NB4 (cell line): ENCODE measurements at regions not wholly inside any gene's neighbourhood (a gene's known extent, or its start where the extent isn't known, plus 50 kb on each side); places are given as distances from the start of the nearest gene placed in this dataset.
"Not testable (repeated sequence)": the region's sequence is repeated elsewhere in the genome, so short reads cannot be mapped to it uniquely, and the experiment has no call there.

Experiments used
- DNase-seq: peaks from one replicate; pipeline ENCODE4 v3.0.0; 2010; ENCODE audit warnings: low read depth
- H3K4me3 ChIP-seq: one replicate; pipeline ENCODE4 v1.5.1; 2011; ENCODE audit warnings: mild to moderate bottlenecking, low read depth, low read length, moderate library complexity
- MAX ChIP-seq: IDR thresholded peaks from 2 replicates; pipeline ENCODE4 v1.6.1; 2011; ENCODE audit warnings: low read depth, low read length
- MYC ChIP-seq: IDR thresholded peaks from 2 replicates; pipeline ENCODE4 v1.6.1; 2011; ENCODE audit warnings: low read depth, low read length
- POLR2A ChIP-seq: IDR thresholded peaks from 2 replicates; pipeline ENCODE4 v1.6.1; 2011; ENCODE audit warnings: mild to moderate bottlenecking; ENCODE audit not compliant: insufficient read length; ENCODE audit errors: extremely low read depth
- TF ChIP-seq, protein P1 (sequence below): IDR thresholded peaks from one replicate; pipeline ENCODE4 v1.5.1; 2012; ENCODE audit warnings: low read depth, low read length

DNA sequence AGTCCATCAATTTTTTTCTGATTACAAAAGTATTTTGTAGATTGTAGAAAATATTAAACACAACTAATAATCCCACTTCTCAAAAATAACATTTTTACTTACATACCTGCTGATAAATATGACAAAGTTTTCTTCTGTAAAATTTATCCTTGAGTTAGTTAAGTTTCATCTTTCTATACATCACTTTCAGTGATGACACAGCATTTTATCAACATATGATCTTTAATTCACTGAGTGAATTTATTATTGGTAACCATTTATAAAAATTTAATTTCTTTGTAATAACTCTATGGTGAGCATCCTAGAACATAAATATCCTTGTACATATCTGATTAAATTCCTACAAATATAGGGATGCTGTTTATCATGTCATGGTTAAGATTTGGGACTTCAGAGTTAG is 385.0 kb upstream of the SLC35B3 start:
- DNase-seq, result no peak
- H3K4me3 ChIP-seq, result no peak overlapping the region
- TF ChIP-seq POLR2A (no peak), MAX (no peak), MYC (no peak)
- TF ChIP-seq, protein P1, sequence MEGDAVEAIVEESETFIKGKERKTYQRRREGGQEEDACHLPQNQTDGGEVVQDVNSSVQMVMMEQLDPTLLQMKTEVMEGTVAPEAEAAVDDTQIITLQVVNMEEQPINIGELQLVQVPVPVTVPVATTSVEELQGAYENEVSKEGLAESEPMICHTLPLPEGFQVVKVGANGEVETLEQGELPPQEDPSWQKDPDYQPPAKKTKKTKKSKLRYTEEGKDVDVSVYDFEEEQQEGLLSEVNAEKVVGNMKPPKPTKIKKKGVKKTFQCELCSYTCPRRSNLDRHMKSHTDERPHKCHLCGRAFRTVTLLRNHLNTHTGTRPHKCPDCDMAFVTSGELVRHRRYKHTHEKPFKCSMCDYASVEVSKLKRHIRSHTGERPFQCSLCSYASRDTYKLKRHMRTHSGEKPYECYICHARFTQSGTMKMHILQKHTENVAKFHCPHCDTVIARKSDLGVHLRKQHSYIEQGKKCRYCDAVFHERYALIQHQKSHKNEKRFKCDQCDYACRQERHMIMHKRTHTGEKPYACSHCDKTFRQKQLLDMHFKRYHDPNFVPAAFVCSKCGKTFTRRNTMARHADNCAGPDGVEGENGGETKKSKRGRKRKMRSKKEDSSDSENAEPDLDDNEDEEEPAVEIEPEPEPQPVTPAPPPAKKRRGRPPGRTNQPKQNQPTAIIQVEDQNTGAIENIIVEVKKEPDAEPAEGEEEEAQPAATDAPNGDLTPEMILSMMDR, result no peak

GRCh38 chr6:8819446-8819845 is 384.1 kb upstream of the SLC35B3 start:
- no peak for DNase-seq

DNA sequence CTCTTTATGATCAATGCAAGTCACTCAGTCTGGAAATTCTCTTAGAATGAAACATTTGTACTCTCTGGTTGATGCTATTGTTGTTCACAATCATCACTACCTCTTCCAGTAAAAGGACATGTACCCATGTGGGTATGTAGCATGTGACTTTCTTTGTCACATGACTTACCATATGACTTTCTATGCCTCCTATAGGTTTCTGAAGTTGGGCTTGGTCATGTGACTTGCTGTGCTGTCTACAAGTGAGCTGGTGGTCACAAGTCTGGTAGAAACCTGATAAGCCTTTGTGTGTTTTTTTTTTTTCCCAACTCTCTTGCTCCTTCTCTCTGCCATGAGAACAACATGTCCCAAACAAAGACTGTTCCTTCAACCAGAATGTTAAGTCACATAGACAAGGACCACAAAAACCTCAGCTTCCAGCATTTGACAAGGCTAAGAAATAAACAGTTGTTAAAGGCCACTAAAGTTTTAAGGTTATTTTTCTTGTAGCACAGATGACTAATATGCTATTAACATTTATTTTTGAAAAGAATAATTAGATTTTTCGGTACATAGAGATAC is 379.2 kb upstream of the SLC35B3 start:
- no peak for DNase-seq
- TF ChIP-seq MYC (no peak), POLR2A (no peak), MAX (no peak)
- TF ChIP-seq, protein P1, result no peak
- H3K4me3 ChIP-seq, result no peak overlapping the region

More at GRCh38 chr6:8819446-8819845, 384.1 kb upstream of the SLC35B3 start:
- H3K4me3 ChIP-seq, result no peak overlapping the region
- TF ChIP-seq POLR2A (no peak), MAX (no peak)

DNA sequence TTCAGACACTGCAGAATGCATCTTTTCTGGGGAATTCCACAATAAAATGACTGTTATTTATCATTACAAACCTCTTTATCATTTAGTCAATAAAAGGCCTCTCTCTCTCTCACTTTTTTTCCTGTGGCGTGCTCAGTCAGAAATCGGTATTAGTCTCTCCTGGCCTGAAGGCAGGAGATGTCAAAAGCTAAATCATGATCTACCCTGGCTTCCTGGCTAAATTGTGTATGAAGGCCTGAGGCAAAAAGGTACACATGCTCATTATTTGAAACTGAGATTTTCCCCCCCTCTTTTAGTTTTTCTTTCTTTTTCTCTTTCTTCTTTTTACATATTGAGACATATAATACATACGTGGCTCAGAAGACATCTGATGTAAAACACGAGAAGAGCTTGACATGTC is 375.0 kb upstream of the SLC35B3 start:
- no peak for DNase-seq
- no peak for TF ChIP-seq MYC
- TF ChIP-seq, protein P1, result no peak
- no peak for TF ChIP-seq POLR2A
- TF ChIP-seq MAX, result no peak
- no peak overlapping the region for H3K4me3 ChIP-seq

DNA sequence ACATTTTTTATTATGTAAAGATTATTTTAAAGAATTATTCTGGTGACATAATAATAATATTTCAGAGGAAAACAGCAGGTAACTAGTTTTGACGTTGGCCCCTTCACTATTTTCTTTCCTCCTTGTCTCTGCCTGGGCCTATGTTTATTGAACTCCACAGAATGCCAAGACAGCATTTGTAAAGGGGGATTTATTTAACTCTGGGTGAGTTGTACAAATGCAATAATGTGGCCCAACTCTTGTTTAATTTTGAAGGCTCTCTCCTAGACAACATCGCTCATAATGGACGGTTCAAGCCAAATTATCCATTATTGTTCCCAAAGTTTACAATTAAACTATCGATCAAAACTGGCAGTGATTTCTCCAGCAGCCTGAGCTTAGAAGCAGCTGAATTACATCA is 374.3 kb upstream of the SLC35B3 start:
- TF ChIP-seq POLR2A (no peak), MAX (no peak), MYC (no peak)
- TF ChIP-seq, protein P1, result no peak
- DNase-seq, result no peak
- H3K4me3 ChIP-seq, result no peak overlapping the region

GRCh38 chr6:8803181-8803760 is 367.9 kb upstream of the SLC35B3 start:
- no peak for TF ChIP-seq POLR2A
- no peak for TF ChIP-seq MAX
- TF ChIP-seq, protein P1, result no peak
- TF ChIP-seq MYC, result no peak
- no peak overlapping the region for H3K4me3 ChIP-seq
- DNase-seq, result no peak

GRCh38 chr6:8802397-8802796 is 367.1 kb upstream of the SLC35B3 start:
- DNase-seq, H3K4me3 ChIP-seq: not testable (repeated sequence)
